GM12874 (cell line): ENCODE measurements at regions not wholly inside any gene's neighbourhood (a gene's known extent, or its start where the extent isn't known, plus 50 kb on each side); places are given as distances from the start of the nearest gene placed in this dataset.

Experiments used
- TF ChIP-seq, protein P1 (sequence below): IDR thresholded peaks from 2 replicates; pipeline ENCODE4 v1.5.1; 2011; ENCODE audit warnings: low read depth, mild to moderate bottlenecking, control low read depth, low read length, moderate library complexity; ENCODE audit not compliant: insufficient read depth

DNA sequence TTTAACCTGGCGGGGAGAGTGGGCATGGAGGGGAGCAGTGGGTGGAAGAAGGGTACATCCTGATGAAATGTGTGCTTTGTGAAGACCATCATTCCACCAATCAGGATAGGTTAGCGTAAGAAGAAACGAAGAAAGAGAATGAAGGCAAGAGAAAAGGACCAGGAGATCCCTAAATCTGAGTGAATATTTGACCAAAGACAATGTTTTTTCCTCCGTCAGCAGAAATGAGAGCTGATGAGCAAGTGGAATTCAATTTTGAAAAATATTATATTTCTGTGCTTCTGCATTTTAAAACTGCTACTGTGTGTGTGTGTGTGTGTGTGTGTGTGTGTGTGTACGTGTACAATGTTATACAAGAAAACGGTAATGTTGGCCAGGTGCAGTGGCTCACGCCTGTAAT lies 58.3 kb upstream of the NOCT start:
- TF ChIP-seq, protein P1, sequence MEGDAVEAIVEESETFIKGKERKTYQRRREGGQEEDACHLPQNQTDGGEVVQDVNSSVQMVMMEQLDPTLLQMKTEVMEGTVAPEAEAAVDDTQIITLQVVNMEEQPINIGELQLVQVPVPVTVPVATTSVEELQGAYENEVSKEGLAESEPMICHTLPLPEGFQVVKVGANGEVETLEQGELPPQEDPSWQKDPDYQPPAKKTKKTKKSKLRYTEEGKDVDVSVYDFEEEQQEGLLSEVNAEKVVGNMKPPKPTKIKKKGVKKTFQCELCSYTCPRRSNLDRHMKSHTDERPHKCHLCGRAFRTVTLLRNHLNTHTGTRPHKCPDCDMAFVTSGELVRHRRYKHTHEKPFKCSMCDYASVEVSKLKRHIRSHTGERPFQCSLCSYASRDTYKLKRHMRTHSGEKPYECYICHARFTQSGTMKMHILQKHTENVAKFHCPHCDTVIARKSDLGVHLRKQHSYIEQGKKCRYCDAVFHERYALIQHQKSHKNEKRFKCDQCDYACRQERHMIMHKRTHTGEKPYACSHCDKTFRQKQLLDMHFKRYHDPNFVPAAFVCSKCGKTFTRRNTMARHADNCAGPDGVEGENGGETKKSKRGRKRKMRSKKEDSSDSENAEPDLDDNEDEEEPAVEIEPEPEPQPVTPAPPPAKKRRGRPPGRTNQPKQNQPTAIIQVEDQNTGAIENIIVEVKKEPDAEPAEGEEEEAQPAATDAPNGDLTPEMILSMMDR: no peak

DNA sequence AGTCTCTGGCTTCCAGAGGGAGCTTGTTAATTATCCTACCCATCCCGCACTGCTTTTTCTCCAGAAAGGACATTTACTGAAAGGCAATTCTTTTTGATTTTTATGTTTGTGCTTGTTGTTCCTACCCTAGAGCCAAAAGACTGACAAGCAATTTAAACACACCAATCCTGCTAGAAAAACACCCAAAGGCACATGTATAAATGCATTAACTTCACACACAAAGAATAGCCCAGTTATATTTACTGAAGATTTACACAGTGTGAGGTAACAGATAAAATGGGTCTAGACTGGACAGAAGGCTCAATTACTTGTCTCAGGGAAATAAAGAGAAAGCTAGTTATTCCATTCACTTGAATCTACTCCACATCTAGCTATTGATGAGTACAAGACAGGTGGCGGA lies 61.2 kb upstream of the NOCT start:
- TF ChIP-seq, protein P1: no peak

DNA sequence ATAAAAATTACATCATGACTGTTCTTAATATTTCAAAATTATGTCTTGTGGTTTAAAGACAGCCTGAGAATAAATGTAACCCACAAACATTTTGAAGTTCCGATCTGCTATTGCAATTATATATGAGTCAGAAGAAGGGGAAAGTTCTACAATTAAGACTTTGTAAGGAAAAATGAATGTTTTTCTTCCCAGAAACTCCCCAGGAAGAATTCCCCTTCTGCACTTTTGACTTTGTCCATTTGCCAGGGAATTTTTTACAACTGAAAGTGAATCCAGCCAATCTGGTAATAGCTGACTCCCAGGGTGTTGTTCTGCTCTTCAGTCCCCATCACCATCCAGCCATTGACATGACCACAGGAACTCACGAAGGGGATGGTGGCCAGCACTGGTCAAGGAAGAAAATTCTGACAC lies 61.6 kb upstream of the NOCT start:
- TF ChIP-seq, protein P1: no peak

DNA sequence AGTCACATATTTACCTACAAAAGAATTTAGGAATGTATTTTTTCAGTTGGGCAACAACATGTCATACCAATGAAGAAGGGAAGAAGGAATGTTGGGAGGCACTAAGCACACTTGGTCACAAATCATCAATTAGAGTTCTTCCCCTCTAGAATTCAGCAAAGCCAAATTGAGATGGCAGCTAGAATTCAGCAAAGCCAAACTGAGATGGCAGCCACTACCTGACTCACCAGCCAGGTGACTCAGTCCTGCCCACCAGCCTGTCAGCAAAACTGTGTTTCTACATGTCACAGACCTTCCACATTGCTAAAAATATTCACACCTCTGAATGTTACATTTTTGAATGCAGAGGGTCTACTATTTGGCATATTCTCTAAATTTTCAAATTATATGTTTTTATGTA lies 63.2 kb upstream of the NOCT start:
- TF ChIP-seq, protein P1: no peak

GRCh38 chr4:138951764-138952163 lies 63.8 kb upstream of the NOCT start:
- TF ChIP-seq, protein P1: no peak

GRCh38 chr4:138949866-138950265 lies 65.7 kb upstream of the NOCT start:
- TF ChIP-seq, protein P1: no peak

DNA sequence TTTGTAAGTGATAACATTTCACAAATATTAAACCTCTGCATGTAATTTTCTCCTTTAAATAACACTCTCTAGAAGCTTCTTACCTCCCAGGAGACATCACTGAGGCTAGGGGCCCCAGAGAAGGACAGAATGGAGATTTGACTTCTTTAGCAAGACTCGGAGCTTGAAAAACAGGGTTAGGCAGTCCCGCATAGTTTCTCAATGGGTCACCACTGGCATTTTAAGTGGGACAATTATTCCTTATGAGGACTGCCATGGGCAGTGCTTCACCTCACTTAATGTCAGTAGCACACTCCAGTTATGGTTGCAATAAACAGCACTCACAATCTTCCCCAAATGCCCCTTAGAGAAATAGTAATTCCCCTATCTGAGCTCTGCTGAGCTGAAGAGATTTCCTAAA lies 66.7 kb upstream of the NOCT start:
- TF ChIP-seq, protein P1: no peak

DNA sequence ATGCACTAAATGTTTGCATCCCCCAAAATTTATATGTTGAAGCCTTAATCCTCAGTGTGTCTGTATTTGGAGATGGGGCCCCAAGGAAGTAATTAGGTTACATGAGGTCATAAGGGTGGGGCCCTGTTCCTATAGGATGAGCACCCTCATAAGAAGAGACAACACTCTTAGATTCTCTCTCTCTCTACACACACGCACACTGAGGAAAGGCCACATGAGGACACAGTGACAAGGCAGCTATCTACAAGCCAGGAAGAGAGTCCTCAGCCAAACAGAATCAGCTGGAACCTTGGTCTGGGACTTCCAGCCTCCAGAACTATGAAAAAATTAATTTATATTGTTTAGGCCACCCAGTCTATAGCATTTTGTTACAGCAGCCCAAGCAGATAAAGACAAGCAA lies 69.3 kb upstream of the NOCT start:
- TF ChIP-seq, protein P1: no peak
